H1 (cell line): ENCODE measurements at regions not wholly inside any gene's neighbourhood (a gene's known extent, or its start where the extent isn't known, plus 50 kb on each side); places are given as distances from the start of the nearest gene placed in this dataset.

Source experiments
- CTCF ChIA-PET: fragments of 300-600 bp; sonication (Branson Sonifier 250); formaldehyde crosslinking; loops from one replicate; lab custom pipeline; 2021; ENCODE audit not compliant: partially characterized antibody; lab: Charles Lee
- POLR2A ChIA-PET: fragments of 300-600 bp; sonication (Branson Sonifier 250); formaldehyde crosslinking; loops from one replicate; lab custom pipeline; 2021; ENCODE audit warnings: inconsistent platforms; ENCODE audit not compliant: partially characterized antibody; lab: Charles Lee
- DNase-seq, 2 experiments: peaks; one replicate each; pipeline versions ENCODE4 v3.0.0 to v3.0.0-alpha.2; 2010 to 2022; ENCODE audit warnings: low spot score in 2 of 2, low read depth in 1 of 2, mixed read lengths in 1 of 2
- FAIRE-seq: peaks from 2 replicates; lab custom pipeline; 2011; peaks lifted over from hg19 to GRCh38; lab: Jason Lieb, UNC
- H2AFZ ChIP-seq: 2 replicates; pipeline ENCODE4 v1.8.1; 2012; ENCODE audit warnings: low read length, inconsistent platforms
- H2AK5ac ChIP-seq: 2 replicates; pipeline ENCODE4 v1.6.1; 2013; ENCODE audit warnings: low read depth, low read length
- H2BK120ac ChIP-seq: replicated peaks from 2 replicates; pipeline ENCODE3; 2013; ENCODE audit warnings: low read depth, low read length, inconsistent platforms
- H2BK12ac ChIP-seq: 2 replicates; pipeline ENCODE4 v1.6.1; 2013; ENCODE audit warnings: low read depth, low read length
- H2BK15ac ChIP-seq: 2 replicates; pipeline ENCODE4 v1.6.1; 2013; ENCODE audit warnings: low read length
- H2BK20ac ChIP-seq: 2 replicates; pipeline ENCODE4 v1.6.1; 2013; ENCODE audit warnings: low read length
- H2BK5ac ChIP-seq: 2 replicates; pipeline ENCODE4 v1.6.1; 2013; ENCODE audit warnings: low read depth, low read length
- H3K14ac ChIP-seq: 2 replicates; pipeline ENCODE4 v1.6.1; 2013; ENCODE audit warnings: inconsistent platforms; ENCODE audit not compliant: insufficient read length
- H3K18ac ChIP-seq: 2 replicates; pipeline ENCODE4 v1.6.1; 2013; ENCODE audit warnings: low read length; ENCODE audit errors: extremely low read depth
- H3K23ac ChIP-seq: 2 replicates; pipeline ENCODE4 v1.6.1; 2013; ENCODE audit warnings: inconsistent platforms; ENCODE audit not compliant: insufficient read length
- H3K23me2 ChIP-seq: 2 replicates; pipeline ENCODE4 v1.6.1; 2013; ENCODE audit warnings: low read depth, low read length
- H3K27ac ChIP-seq: 2 replicates; pipeline ENCODE4 v1.6.1; 2011; ENCODE audit warnings: low read depth, low read length, inconsistent platforms
- H3K27me3 ChIP-seq, 4 experiments: replicated peaks in 1 of 4; 1 replicate in 1 of 4; 2 replicates in 3 of 4; pipeline versions ENCODE4 v1.6.1 to v1.8.1; 2011 to 2013; ENCODE audit warnings: low read length in 3 of 4, mild to moderate bottlenecking in 3 of 4, inconsistent platforms in 2 of 4, mixed read lengths in 2 of 4, moderate library complexity in 1 of 4; ENCODE audit not compliant: control insufficient read depth in 3 of 4, insufficient read depth in 3 of 4; ENCODE audit errors: extremely low read depth in 1 of 4
- H3K36me3 ChIP-seq, 4 experiments: 2 replicates each; pipeline versions ENCODE4 v1.6.1 to v1.8.1; 2011 to 2013; ENCODE audit warnings: mild to moderate bottlenecking in 4 of 4, low read length in 3 of 4, moderate library complexity in 2 of 4, control low read depth in 1 of 4, inconsistent platforms in 1 of 4; ENCODE audit not compliant: insufficient read depth in 4 of 4, control insufficient read depth in 2 of 4
- H3K4ac ChIP-seq: replicated peaks from 2 replicates; pipeline ENCODE3; 2013; ENCODE audit warnings: low read length, low read depth, mixed read lengths, inconsistent platforms; ENCODE audit not compliant: insufficient read length
- H3K4me1 ChIP-seq, 4 experiments: replicated peaks in 1 of 4; 1 replicate in 1 of 4; 2 replicates in 3 of 4; pipeline versions ENCODE4 v1.6.1 to v1.8.1; 2011 to 2013; ENCODE audit warnings: low read length in 3 of 4, inconsistent platforms in 2 of 4, mixed read lengths in 1 of 4; ENCODE audit not compliant: insufficient read depth in 4 of 4, control insufficient read depth in 3 of 4
- H3K4me2 ChIP-seq, 2 experiments: 2 replicates each; pipeline versions ENCODE4 v1.6.1 to v1.8.1; 2011 to 2013; ENCODE audit warnings: low read depth in 2 of 2, low read length in 2 of 2, control low read depth in 1 of 2, inconsistent platforms in 1 of 2, mild to moderate bottlenecking in 1 of 2; ENCODE audit not compliant: insufficient read depth in 1 of 2
- H3K4me3 ChIP-seq, 4 experiments: fragments of 200-600, 300-600 bp in 1 of 4; sonication (generic), shearing (Covaris generic), sonication (Bioruptor Twin) in 1 of 4; 2 replicates each; pipeline versions ENCODE4 v1.5.1 to v1.8.1; 2011 to 2016; ENCODE audit warnings: low read length in 4 of 4, low read depth in 3 of 4, control low read depth in 2 of 4, inconsistent platforms in 2 of 4, mild to moderate bottlenecking in 2 of 4, mixed read lengths in 1 of 4, moderate library complexity in 1 of 4; ENCODE audit not compliant: insufficient read depth in 2 of 4; ENCODE audit errors: extremely low read depth in 1 of 4
- H3K56ac ChIP-seq: replicated peaks from 2 replicates; pipeline ENCODE3; 2013; ENCODE audit warnings: low read depth, mild to moderate bottlenecking, mixed read lengths, low read length, inconsistent platforms; ENCODE audit not compliant: insufficient read length
- H3K79me1 ChIP-seq: 2 replicates; pipeline ENCODE4 v1.6.1; 2013; ENCODE audit warnings: low read depth, low read length, control low read depth
- H3K79me2 ChIP-seq, 2 experiments: 2 replicates each; pipeline versions ENCODE4 v1.6.1 to v1.8.1; 2012 to 2013; ENCODE audit warnings: low read length in 2 of 2, mild to moderate bottlenecking in 2 of 2, inconsistent platforms in 1 of 2; ENCODE audit not compliant: insufficient read depth in 2 of 2, control insufficient read depth in 1 of 2
- H3K9ac ChIP-seq, 4 experiments: replicated peaks in 1 of 4; 1 replicate in 1 of 4; 2 replicates in 3 of 4; pipeline versions ENCODE4 v1.6.1 to v1.8.1; 2011 to 2013; ENCODE audit warnings: low read depth in 3 of 4, low read length in 3 of 4, control low read depth in 2 of 4, mild to moderate bottlenecking in 2 of 4, moderate library complexity in 2 of 4, inconsistent platforms in 1 of 4; ENCODE audit errors: extremely low read depth in 1 of 4
- H3K9me3 ChIP-seq, 2 experiments: 2 replicates each; pipeline versions ENCODE4 v1.6.1 to v1.8.1; 2012 to 2013; ENCODE audit warnings: mild to moderate bottlenecking in 2 of 2, moderate library complexity in 2 of 2, control low read depth in 1 of 2, inconsistent platforms in 1 of 2, low read depth in 1 of 2, low read length in 1 of 2, mixed read lengths in 1 of 2; ENCODE audit not compliant: insufficient read depth in 2 of 2
- H4K20me1 ChIP-seq, 2 experiments: replicated peaks in 1 of 2; 2 replicates each; pipeline versions ENCODE3 to v1.8.1; 2011 to 2013; ENCODE audit warnings: inconsistent platforms in 2 of 2, low read length in 2 of 2, mild to moderate bottlenecking in 1 of 2; ENCODE audit not compliant: insufficient read depth in 2 of 2, control insufficient read depth in 1 of 2
- H4K5ac ChIP-seq: 2 replicates; pipeline ENCODE4 v1.6.1; 2013; ENCODE audit warnings: low read length, low read depth, mixed read lengths, inconsistent platforms; ENCODE audit not compliant: insufficient read length
- H4K8ac ChIP-seq: 2 replicates; pipeline ENCODE4 v1.8.0; 2013; ENCODE audit warnings: mild to moderate bottlenecking, moderate library complexity, low read length, inconsistent platforms; ENCODE audit not compliant: insufficient read depth; ENCODE audit errors: extremely low read depth
- H4K91ac ChIP-seq: replicated peaks from 2 replicates; pipeline ENCODE3; 2013; ENCODE audit warnings: low read length, mixed read lengths, inconsistent platforms; ENCODE audit not compliant: insufficient read length
- CTCF ChIP-seq, 3 experiments: IDR thresholded peaks; 1 replicate in 2 of 3; 2 replicates in 1 of 3; pipeline versions ENCODE4 v1.5.1 to v1.6.1; 2011; ENCODE audit warnings: low read length in 3 of 3, mild to moderate bottlenecking in 3 of 3, inconsistent platforms in 2 of 3, low read depth in 1 of 3, moderate library complexity in 1 of 3; ENCODE audit not compliant: insufficient read depth in 1 of 3; ENCODE audit errors: control extremely low read depth in 1 of 3
- RAD21 ChIP-seq, 2 experiments: IDR thresholded peaks in 1 of 2; conservative IDR thresholded peaks in 1 of 2; 2 replicates each; pipeline ENCODE4 v1.6.1; 2011; ENCODE audit warnings: low read depth in 2 of 2, low read length in 2 of 2, improper control_type of control experiment in 1 of 2, inconsistent platforms in 1 of 2, mild to moderate bottlenecking in 1 of 2, moderate library complexity in 1 of 2
- SIN3A ChIP-seq, 2 experiments: IDR thresholded peaks in 1 of 2; conservative IDR thresholded peaks in 1 of 2; 2 replicates each; pipeline ENCODE4 v1.6.1; 2011 to 2012; ENCODE audit warnings: low read length in 2 of 2, improper control_type of control experiment in 1 of 2, low read depth in 1 of 2, mild to moderate bottlenecking in 1 of 2
- WGBS, 2 experiments: shearing (Covaris generic) in 1 of 2; methylation state at CpG; one replicate each; pipeline versions ENCODE4 v1.1.6 to v1.1.7; 2013 to 2015; ENCODE audit warnings: low lambda C conversion rate in 2 of 2, mixed read lengths in 2 of 2, inconsistent platforms in 1 of 2, low coverage in 1 of 2, missing lambda C conversion rate in 1 of 2; ENCODE audit not compliant: insufficient replicate concordance in 2 of 2, insufficient coverage in 1 of 2, insufficient read length in 1 of 2; ENCODE audit errors: extremely low coverage in 1 of 2, missing lambda C conversion rate in 1 of 2; 5-methylcytosine and 5-hydroxymethylcytosine counted together

GRCh38 chr14:37709419-37710195 is 114.2 kb downstream of the TTC6 start:
- H3K4ac ChIP-seq, result no peak overlapping the region
- POLR2A ChIA-PET, result interaction anchor here (1.5 kb wide), 1 partner anchor 165 kb away, joined by 5 read pairs; no protein-coding TSS in a partner anchor
- no peak overlapping the region for H3K9ac ChIP-seq
- H2BK12ac ChIP-seq, result no peak overlapping the region
- H3K27me3 ChIP-seq, result no peaks in the 10 kb centered on the region
- CTCF ChIA-PET, result interaction anchor here (0.6 to 4.9 kb wide), 23 partner anchors 9 to 974 kb away, joined by 3 to 53 read pairs (median 4); no protein-coding TSS in a partner anchor
- no peak for DNase-seq
- H3K23me2 ChIP-seq, result no peaks in the 10 kb centered on the region
- no peak overlapping the region for H2BK20ac ChIP-seq
- 91% methylated on average over 3 of the region's 3 CpGs; no CpG with 5 or more reads in 1 of the 2 experiments for WGBS, 2 experiments
- H4K8ac ChIP-seq, result no peak overlapping the region
- no peak overlapping the region for H3K4me3 ChIP-seq
- no peak overlapping the region for H3K14ac ChIP-seq
- no peaks in the 10 kb centered on the region for H3K79me2 ChIP-seq
- no peaks in the 10 kb centered on the region for H3K79me1 ChIP-seq
- no peaks in the 10 kb centered on the region for H3K4me1 ChIP-seq
- H2BK120ac ChIP-seq, result no peak overlapping the region
- no peak overlapping the region for H4K91ac ChIP-seq
- H2BK15ac ChIP-seq, result no peak overlapping the region
- no peak overlapping the region for H4K5ac ChIP-seq
- H2AFZ ChIP-seq, result no peak overlapping the region
- no peaks in the 10 kb centered on the region for H3K9me3 ChIP-seq
- no peak overlapping the region for H3K23ac ChIP-seq
- no peak overlapping the region for H3K56ac ChIP-seq
- H3K36me3 ChIP-seq, result no peaks in the 10 kb centered on the region
- H4K20me1 ChIP-seq, result no peaks in the 10 kb centered on the region
- H2AK5ac ChIP-seq, result no peak overlapping the region
- peak; percentile 36 for FAIRE-seq
- no peak overlapping the region for H3K27ac ChIP-seq
- no peak overlapping the region for H3K18ac ChIP-seq
- no peak overlapping the region for H3K4me2 ChIP-seq
- no peak overlapping the region for H2BK5ac ChIP-seq
- TF ChIP-seq CTCF (IDR thresholded peaks at IDR 0.05; ENCODE audit: control extremely low read depth in 1 of 3, insufficient read depth in 1 of 3, low read depth in 1 of 3, low read length in 3 of 3) (peak in 2 of 3 experiments; percentile 30 to 33; a peak in 2 of 4 replicates), RAD21 (IDR thresholded peaks at IDR 0.05 in 1 of 2, conservative IDR thresholded peaks at IDR 0.05 in 1 of 2; ENCODE audit: low read depth in 2 of 2, low read length in 2 of 2) (peak; percentile 62 to 74), SIN3A (conservative IDR thresholded peaks at IDR 0.05 in 1 of 2, IDR thresholded peaks at IDR 0.05 in 1 of 2; ENCODE audit: low read depth in 1 of 2, low read length in 2 of 2) (no peak)
